H1 (cell line): ENCODE measurements at regions not wholly inside any gene's neighbourhood (a gene's known extent, or its start where the extent isn't known, plus 50 kb on each side); places are given as distances from the start of the nearest gene placed in this dataset.

Experiments used
- CTCF ChIA-PET: fragments of 300-600 bp; sonication (Branson Sonifier 250); formaldehyde crosslinking; loops from one replicate; lab custom pipeline; 2021; ENCODE audit not compliant: partially characterized antibody; lab: Charles Lee
- POLR2A ChIA-PET: fragments of 300-600 bp; sonication (Branson Sonifier 250); formaldehyde crosslinking; loops from one replicate; lab custom pipeline; 2021; ENCODE audit warnings: inconsistent platforms; ENCODE audit not compliant: partially characterized antibody; lab: Charles Lee
- DNase-seq, 2 experiments: peaks; one replicate each; pipeline versions ENCODE4 v3.0.0 to v3.0.0-alpha.2; 2010 to 2022; ENCODE audit warnings: low spot score in 2 of 2, low read depth in 1 of 2, mixed read lengths in 1 of 2
- FAIRE-seq: peaks from 2 replicates; lab custom pipeline; 2011; peaks lifted over from hg19 to GRCh38; lab: Jason Lieb, UNC
- H2AFZ ChIP-seq: 2 replicates; pipeline ENCODE4 v1.8.1; 2012; ENCODE audit warnings: low read length, inconsistent platforms
- H2AK5ac ChIP-seq: 2 replicates; pipeline ENCODE4 v1.6.1; 2013; ENCODE audit warnings: low read depth, low read length
- H2BK120ac ChIP-seq: replicated peaks from 2 replicates; pipeline ENCODE3; 2013; ENCODE audit warnings: low read depth, low read length, inconsistent platforms
- H2BK12ac ChIP-seq: 2 replicates; pipeline ENCODE4 v1.6.1; 2013; ENCODE audit warnings: low read depth, low read length
- H2BK15ac ChIP-seq: 2 replicates; pipeline ENCODE4 v1.6.1; 2013; ENCODE audit warnings: low read length
- H2BK20ac ChIP-seq: 2 replicates; pipeline ENCODE4 v1.6.1; 2013; ENCODE audit warnings: low read length
- H2BK5ac ChIP-seq: 2 replicates; pipeline ENCODE4 v1.6.1; 2013; ENCODE audit warnings: low read depth, low read length
- H3K14ac ChIP-seq: 2 replicates; pipeline ENCODE4 v1.6.1; 2013; ENCODE audit warnings: inconsistent platforms; ENCODE audit not compliant: insufficient read length
- H3K18ac ChIP-seq: 2 replicates; pipeline ENCODE4 v1.6.1; 2013; ENCODE audit warnings: low read length; ENCODE audit errors: extremely low read depth
- H3K23ac ChIP-seq: 2 replicates; pipeline ENCODE4 v1.6.1; 2013; ENCODE audit warnings: inconsistent platforms; ENCODE audit not compliant: insufficient read length
- H3K23me2 ChIP-seq: 2 replicates; pipeline ENCODE4 v1.6.1; 2013; ENCODE audit warnings: low read depth, low read length
- H3K27ac ChIP-seq: 2 replicates; pipeline ENCODE4 v1.6.1; 2011; ENCODE audit warnings: low read depth, low read length, inconsistent platforms
- H3K27me3 ChIP-seq, 4 experiments: replicated peaks in 1 of 4; 1 replicate in 1 of 4; 2 replicates in 3 of 4; pipeline versions ENCODE4 v1.6.1 to v1.8.1; 2011 to 2013; ENCODE audit warnings: low read length in 3 of 4, mild to moderate bottlenecking in 3 of 4, inconsistent platforms in 2 of 4, mixed read lengths in 2 of 4, moderate library complexity in 1 of 4; ENCODE audit not compliant: control insufficient read depth in 3 of 4, insufficient read depth in 3 of 4; ENCODE audit errors: extremely low read depth in 1 of 4
- H3K36me3 ChIP-seq, 4 experiments: 2 replicates each; pipeline versions ENCODE4 v1.6.1 to v1.8.1; 2011 to 2013; ENCODE audit warnings: mild to moderate bottlenecking in 4 of 4, low read length in 3 of 4, moderate library complexity in 2 of 4, control low read depth in 1 of 4, inconsistent platforms in 1 of 4; ENCODE audit not compliant: insufficient read depth in 4 of 4, control insufficient read depth in 2 of 4
- H3K4ac ChIP-seq: replicated peaks from 2 replicates; pipeline ENCODE3; 2013; ENCODE audit warnings: low read length, low read depth, mixed read lengths, inconsistent platforms; ENCODE audit not compliant: insufficient read length
- H3K4me1 ChIP-seq, 4 experiments: replicated peaks in 1 of 4; 1 replicate in 1 of 4; 2 replicates in 3 of 4; pipeline versions ENCODE4 v1.6.1 to v1.8.1; 2011 to 2013; ENCODE audit warnings: low read length in 3 of 4, inconsistent platforms in 2 of 4, mixed read lengths in 1 of 4; ENCODE audit not compliant: insufficient read depth in 4 of 4, control insufficient read depth in 3 of 4
- H3K4me2 ChIP-seq, 2 experiments: 2 replicates each; pipeline versions ENCODE4 v1.6.1 to v1.8.1; 2011 to 2013; ENCODE audit warnings: low read depth in 2 of 2, low read length in 2 of 2, control low read depth in 1 of 2, inconsistent platforms in 1 of 2, mild to moderate bottlenecking in 1 of 2; ENCODE audit not compliant: insufficient read depth in 1 of 2
- H3K4me3 ChIP-seq, 4 experiments: fragments of 200-600, 300-600 bp in 1 of 4; sonication (generic), shearing (Covaris generic), sonication (Bioruptor Twin) in 1 of 4; 2 replicates each; pipeline versions ENCODE4 v1.5.1 to v1.8.1; 2011 to 2016; ENCODE audit warnings: low read length in 4 of 4, low read depth in 3 of 4, control low read depth in 2 of 4, inconsistent platforms in 2 of 4, mild to moderate bottlenecking in 2 of 4, mixed read lengths in 1 of 4, moderate library complexity in 1 of 4; ENCODE audit not compliant: insufficient read depth in 2 of 4; ENCODE audit errors: extremely low read depth in 1 of 4
- H3K56ac ChIP-seq: replicated peaks from 2 replicates; pipeline ENCODE3; 2013; ENCODE audit warnings: low read depth, mild to moderate bottlenecking, mixed read lengths, low read length, inconsistent platforms; ENCODE audit not compliant: insufficient read length
- H3K79me1 ChIP-seq: 2 replicates; pipeline ENCODE4 v1.6.1; 2013; ENCODE audit warnings: low read depth, low read length, control low read depth
- H3K79me2 ChIP-seq, 2 experiments: 2 replicates each; pipeline versions ENCODE4 v1.6.1 to v1.8.1; 2012 to 2013; ENCODE audit warnings: low read length in 2 of 2, mild to moderate bottlenecking in 2 of 2, inconsistent platforms in 1 of 2; ENCODE audit not compliant: insufficient read depth in 2 of 2, control insufficient read depth in 1 of 2
- H3K9ac ChIP-seq, 4 experiments: replicated peaks in 1 of 4; 1 replicate in 1 of 4; 2 replicates in 3 of 4; pipeline versions ENCODE4 v1.6.1 to v1.8.1; 2011 to 2013; ENCODE audit warnings: low read depth in 3 of 4, low read length in 3 of 4, control low read depth in 2 of 4, mild to moderate bottlenecking in 2 of 4, moderate library complexity in 2 of 4, inconsistent platforms in 1 of 4; ENCODE audit errors: extremely low read depth in 1 of 4
- H3K9me3 ChIP-seq, 2 experiments: 2 replicates each; pipeline versions ENCODE4 v1.6.1 to v1.8.1; 2012 to 2013; ENCODE audit warnings: mild to moderate bottlenecking in 2 of 2, moderate library complexity in 2 of 2, control low read depth in 1 of 2, inconsistent platforms in 1 of 2, low read depth in 1 of 2, low read length in 1 of 2, mixed read lengths in 1 of 2; ENCODE audit not compliant: insufficient read depth in 2 of 2
- H4K20me1 ChIP-seq, 2 experiments: replicated peaks in 1 of 2; 2 replicates each; pipeline versions ENCODE3 to v1.8.1; 2011 to 2013; ENCODE audit warnings: inconsistent platforms in 2 of 2, low read length in 2 of 2, mild to moderate bottlenecking in 1 of 2; ENCODE audit not compliant: insufficient read depth in 2 of 2, control insufficient read depth in 1 of 2
- H4K5ac ChIP-seq: 2 replicates; pipeline ENCODE4 v1.6.1; 2013; ENCODE audit warnings: low read length, low read depth, mixed read lengths, inconsistent platforms; ENCODE audit not compliant: insufficient read length
- H4K8ac ChIP-seq: 2 replicates; pipeline ENCODE4 v1.8.0; 2013; ENCODE audit warnings: mild to moderate bottlenecking, moderate library complexity, low read length, inconsistent platforms; ENCODE audit not compliant: insufficient read depth; ENCODE audit errors: extremely low read depth
- H4K91ac ChIP-seq: replicated peaks from 2 replicates; pipeline ENCODE3; 2013; ENCODE audit warnings: low read length, mixed read lengths, inconsistent platforms; ENCODE audit not compliant: insufficient read length
- HDAC2 ChIP-seq, 2 experiments: fragments of 300-600 bp in 1 of 2; sonication (generic) in 1 of 2; IDR thresholded peaks; 2 replicates each; pipeline ENCODE4 v1.6.1; 2011 to 2012; ENCODE audit warnings: low read depth in 2 of 2, low read length in 2 of 2, mild to moderate bottlenecking in 2 of 2, moderate library complexity in 2 of 2, borderline replicate concordance in 1 of 2, inconsistent platforms in 1 of 2
- JUND ChIP-seq: IDR thresholded peaks from 2 replicates; pipeline ENCODE4 v1.6.1; 2011; ENCODE audit warnings: mild to moderate bottlenecking, improper control_type of control experiment, low read length
- KDM1A ChIP-seq: fragments of 200-600, 300-600 bp; sonication (generic); IDR thresholded peaks from 2 replicates; pipeline ENCODE4 v1.7.1; 2016; ENCODE audit warnings: mild to moderate bottlenecking, low read length, borderline replicate concordance
- MAFK ChIP-seq: IDR thresholded peaks from 2 replicates; pipeline ENCODE4 v1.6.1; 2012; ENCODE audit warnings: low read depth, mild to moderate bottlenecking, improper control_type of control experiment, low read length
- MAX ChIP-seq: IDR thresholded peaks from 2 replicates; pipeline ENCODE4 v1.6.1; 2012; ENCODE audit warnings: inconsistent platforms
- NANOG ChIP-seq: IDR thresholded peaks from 2 replicates; pipeline ENCODE4 v1.6.1; 2011; ENCODE audit warnings: low read length, low read depth, mild to moderate bottlenecking, inconsistent platforms; ENCODE audit not compliant: insufficient read depth, poor library complexity, severe bottlenecking
- SP4 ChIP-seq: IDR thresholded peaks from 2 replicates; pipeline ENCODE4 v1.6.1; 2012; ENCODE audit warnings: low read length, inconsistent platforms
- TEAD4 ChIP-seq: IDR thresholded peaks from 2 replicates; pipeline ENCODE4 v1.6.1; 2012; ENCODE audit warnings: low read depth, low read length, inconsistent platforms, mixed read lengths
- WGBS, 2 experiments: shearing (Covaris generic) in 1 of 2; methylation state at CpG; one replicate each; pipeline versions ENCODE4 v1.1.6 to v1.1.7; 2013 to 2015; ENCODE audit warnings: low lambda C conversion rate in 2 of 2, mixed read lengths in 2 of 2, inconsistent platforms in 1 of 2, low coverage in 1 of 2, missing lambda C conversion rate in 1 of 2; ENCODE audit not compliant: insufficient replicate concordance in 2 of 2, insufficient coverage in 1 of 2, insufficient read length in 1 of 2; ENCODE audit errors: extremely low coverage in 1 of 2, missing lambda C conversion rate in 1 of 2; 5-methylcytosine and 5-hydroxymethylcytosine counted together

GRCh38 chr5:122581629-122582028 lies 193.3 kb upstream of the SNX2 start:
- Histone ChIP-seq H3K56ac (no peak overlapping the region), H3K23ac (no peak overlapping the region), H3K4me2 (no peak overlapping the region), H2BK120ac (no peak overlapping the region), H2BK5ac (no peak overlapping the region), H3K79me2 (no peaks in the 10 kb centered on the region), H3K36me3 (no peaks in the 10 kb centered on the region), H2BK12ac (no peak overlapping the region), H3K27me3 (no peaks in the 10 kb centered on the region; a peak in 1 of 7 replicates), H2AFZ (peak overlapping the region; percentile 67), H2BK20ac (no peak overlapping the region), H4K5ac (no peak overlapping the region), H3K9me3 (no peaks in the 10 kb centered on the region), H4K91ac (no peak overlapping the region), H2AK5ac (no peak overlapping the region), H3K27ac (no peak overlapping the region), H3K79me1 (no peaks in the 10 kb centered on the region), H2BK15ac (no peak overlapping the region), H3K14ac (no peak overlapping the region), H3K9ac (no peak overlapping the region), H3K4me1 (peaks cover 0 to 2% (median under 1%) of the 10 kb centered on the region in 4 experiments; a peak in 1 of 7 replicates), H3K23me2 (no peaks in the 10 kb centered on the region; the same call in 1 of the 2 replicates), H3K4ac (no peak overlapping the region), H3K4me3 (no peak overlapping the region), H4K8ac (no peak overlapping the region), H4K20me1 (no peaks in the 10 kb centered on the region), H3K18ac (no peak overlapping the region)
- no peak for DNase-seq
- 93% methylated on average over 7 of the region's 7 CpGs; no CpG with 5 or more reads in 1 of the 2 experiments for WGBS, 2 experiments
- FAIRE-seq: no peak
- ChIA-PET CTCF (interaction anchor here (0.8 kb wide), 1 partner anchor 271 kb away, joined by 3 read pairs; no protein-coding TSS in a partner anchor), POLR2A (no interaction called here)
- no peak for TF ChIP-seq TEAD4
- no peak for TF ChIP-seq MAFK
- no peak for TF ChIP-seq MAX
- no peak for TF ChIP-seq NANOG
- no peak for TF ChIP-seq KDM1A
- TF ChIP-seq JUND: no peak
- TF ChIP-seq HDAC2 (IDR thresholded peaks at IDR 0.05; ENCODE audit: borderline replicate concordance in 1 of 2, low read depth in 2 of 2, low read length in 2 of 2): no peak
- TF ChIP-seq SP4: no peak
